ENCODE measurements at regions not wholly inside any gene's neighbourhood (a gene's known extent, or its start where the extent isn't known, plus 50 kb on each side); places are given as distances from the start of the nearest gene placed in this dataset.

- H2BK15ac ChIP-seq (ENCODE audit: low read length): no peak overlapping the region
- no peak for DNase-seq (ENCODE audit: low read depth in 1 of 2, low spot score in 2 of 2)
- no peak overlapping the region for H3K56ac ChIP-seq (replicated peaks; ENCODE audit: insufficient read length, low read depth, low read length)
- H4K20me1 ChIP-seq (replicated peaks in 1 of 2; ENCODE audit: control insufficient read depth in 1 of 2, insufficient read depth in 2 of 2, low read length in 2 of 2): no peaks in the 10 kb centered on the region
- no peak overlapping the region for H3K27ac ChIP-seq (ENCODE audit: low read depth, low read length)
- H3K79me1 ChIP-seq (ENCODE audit: low read depth, low read length): no peaks in the 10 kb centered on the region
- H3K9ac ChIP-seq (replicated peaks in 1 of 4; ENCODE audit: extremely low read depth in 1 of 4, low read depth in 3 of 4, low read length in 3 of 4): no peak overlapping the region
- H2BK5ac ChIP-seq (ENCODE audit: low read depth, low read length): no peak overlapping the region
- no peak overlapping the region for H3K18ac ChIP-seq (ENCODE audit: extremely low read depth, low read length)
- H4K8ac ChIP-seq (ENCODE audit: extremely low read depth, insufficient read depth, low read length): no peak overlapping the region
- H3K4me3 ChIP-seq (ENCODE audit: extremely low read depth in 1 of 4, insufficient read depth in 2 of 4, low read depth in 3 of 4, low read length in 4 of 4): no peak overlapping the region
- H4K5ac ChIP-seq (ENCODE audit: insufficient read length, low read depth, low read length): no peak overlapping the region
- no peaks in the 10 kb centered on the region for H3K27me3 ChIP-seq (replicated peaks in 1 of 4; ENCODE audit: control insufficient read depth in 3 of 4, extremely low read depth in 1 of 4, insufficient read depth in 3 of 4, low read length in 3 of 4)
- no peak for FAIRE-seq
- TF ChIP-seq MAFK (IDR thresholded peaks at IDR 0.05; ENCODE audit: low read depth, low read length) (no peak), MAX (IDR thresholded peaks at IDR 0.05) (no peak), POLR2A (IDR thresholded peaks at IDR 0.05; ENCODE audit: control extremely low read depth in 1 of 2, low read depth in 2 of 2, low read length in 2 of 2) (no peak)
- H3K14ac ChIP-seq (ENCODE audit: insufficient read length): no peak overlapping the region
- H3K23ac ChIP-seq (ENCODE audit: insufficient read length): no peak overlapping the region
- no peak overlapping the region for H3K4me2 ChIP-seq (ENCODE audit: insufficient read depth in 1 of 2, low read depth in 2 of 2, low read length in 2 of 2)
- no peak overlapping the region for H4K91ac ChIP-seq (replicated peaks; ENCODE audit: insufficient read length, low read length)
- H2AK5ac ChIP-seq (ENCODE audit: low read depth, low read length): no peak overlapping the region
- ChIA-PET POLR2A (ENCODE audit: partially characterized antibody) (no interaction called here), CTCF (ENCODE audit: partially characterized antibody) (interaction anchor here (0.9 to 3.8 kb wide), 6 partner anchors 13 to 98 kb away, joined by 3 to 33 read pairs (median 4); no protein-coding TSS in a partner anchor)
- H3K9me3 ChIP-seq (ENCODE audit: insufficient read depth in 2 of 2, low read depth in 1 of 2, low read length in 1 of 2): no peaks in the 10 kb centered on the region
- no peak overlapping the region for H2BK120ac ChIP-seq (replicated peaks; ENCODE audit: low read depth, low read length)
- H3K79me2 ChIP-seq (ENCODE audit: control insufficient read depth in 1 of 2, insufficient read depth in 2 of 2, low read length in 2 of 2): no peaks in the 10 kb centered on the region
- H2AFZ ChIP-seq (ENCODE audit: low read length): no peak overlapping the region
- H3K4me1 ChIP-seq (replicated peaks in 1 of 4; ENCODE audit: control insufficient read depth in 3 of 4, insufficient read depth in 4 of 4, low read length in 3 of 4): no peaks in the 10 kb centered on the region
- WGBS, 2 experiments (ENCODE audit: extremely low coverage in 1 of 2, insufficient coverage in 1 of 2, insufficient read length in 1 of 2, insufficient replicate concordance in 2 of 2, low coverage in 1 of 2, low lambda C conversion rate in 2 of 2, missing lambda C conversion rate in 1 of 2): 86% methylated on average over 2 of the region's 2 CpGs; no CpG with 5 or more reads in 1 of the 2 experiments
- no peaks in the 10 kb centered on the region for H3K36me3 ChIP-seq (ENCODE audit: control insufficient read depth in 2 of 4, insufficient read depth in 4 of 4, low read length in 3 of 4)
- H3K4ac ChIP-seq (replicated peaks; ENCODE audit: insufficient read length, low read depth, low read length): no peak overlapping the region
- no peaks in the 10 kb centered on the region for H3K23me2 ChIP-seq (ENCODE audit: low read depth, low read length)
- no peak overlapping the region for H2BK12ac ChIP-seq (ENCODE audit: low read depth, low read length)
- no peak overlapping the region for H2BK20ac ChIP-seq (ENCODE audit: low read length)
Measured at GRCh38 chr1:55285834-55286233, 70.7 kb upstream of the USP24 start.
